Hepatocyte (in vitro differentiated cells): ENCODE measurements at regions not wholly inside any gene's neighbourhood (a gene's known extent, or its start where the extent isn't known, plus 50 kb on each side); places are given as distances from the start of the nearest gene placed in this dataset.
"Not testable (repeated sequence)": the region's sequence is repeated elsewhere in the genome, so short reads cannot be mapped to it uniquely, and the experiment has no call there.

Experiments
- EZH2 ChIP-seq: fragments of 200-600 bp; sonication (generic); IDR thresholded peaks from 2 replicates; pipeline ENCODE4 v1.6.1; 2016; ENCODE audit warnings: antibody characterized with exemption, mild to moderate bottlenecking, borderline replicate concordance
- TF ChIP-seq, protein P1 (sequence below): fragments of 200-600 bp; sonication (generic); IDR thresholded peaks from 2 replicates; pipeline ENCODE4 v1.5.1; 2016; ENCODE audit warnings: antibody characterized with exemption, mild to moderate bottlenecking; ENCODE audit not compliant: poor library complexity

DNA sequence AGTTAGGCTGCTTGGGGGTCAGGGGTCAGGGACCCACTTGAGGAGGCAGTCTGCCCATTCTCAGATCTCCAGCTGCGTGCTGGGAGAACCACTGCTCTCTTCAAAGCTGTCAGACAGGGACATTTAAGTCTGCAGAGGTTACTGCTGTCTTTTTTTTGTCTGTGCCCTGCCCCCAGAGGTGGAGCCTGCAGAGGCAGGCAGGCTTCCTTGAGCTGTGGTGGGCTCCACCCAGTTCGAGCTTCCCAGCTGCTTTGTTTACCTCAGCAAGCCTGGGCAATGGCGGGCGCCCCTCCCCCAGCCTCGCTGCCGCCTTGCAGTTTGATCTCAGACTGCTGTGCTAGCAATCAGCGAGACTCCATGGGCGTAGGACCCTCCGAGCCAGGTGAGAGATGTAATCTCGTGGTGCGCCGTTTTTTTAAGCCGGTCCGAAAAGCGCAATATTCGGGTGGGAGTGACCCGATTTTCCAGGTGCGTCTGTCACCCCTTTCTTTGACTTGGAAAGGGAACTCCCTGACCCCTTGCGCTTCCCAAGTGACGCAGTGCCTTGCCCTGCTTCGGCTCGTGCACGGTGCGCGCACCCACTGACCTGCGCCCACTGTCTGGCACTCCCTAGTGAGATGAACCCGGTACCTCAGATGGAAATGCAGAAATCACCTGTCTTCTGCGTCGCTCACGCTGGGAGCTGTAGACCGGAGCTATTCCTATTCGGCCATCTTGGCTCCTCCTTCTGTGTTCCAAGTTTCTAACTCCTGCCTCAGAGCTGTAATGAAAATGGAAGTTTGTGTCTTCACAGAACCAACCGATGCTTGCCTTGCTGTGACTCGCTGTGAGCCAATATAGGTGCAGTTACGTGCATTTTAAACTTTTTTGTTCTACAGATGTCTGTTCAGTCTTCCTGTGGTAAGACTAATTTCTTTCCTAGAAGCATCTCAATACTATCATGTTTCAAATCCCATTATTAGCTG, 156.8 kb upstream of the RPS23 start:
- TF ChIP-seq, protein P1, sequence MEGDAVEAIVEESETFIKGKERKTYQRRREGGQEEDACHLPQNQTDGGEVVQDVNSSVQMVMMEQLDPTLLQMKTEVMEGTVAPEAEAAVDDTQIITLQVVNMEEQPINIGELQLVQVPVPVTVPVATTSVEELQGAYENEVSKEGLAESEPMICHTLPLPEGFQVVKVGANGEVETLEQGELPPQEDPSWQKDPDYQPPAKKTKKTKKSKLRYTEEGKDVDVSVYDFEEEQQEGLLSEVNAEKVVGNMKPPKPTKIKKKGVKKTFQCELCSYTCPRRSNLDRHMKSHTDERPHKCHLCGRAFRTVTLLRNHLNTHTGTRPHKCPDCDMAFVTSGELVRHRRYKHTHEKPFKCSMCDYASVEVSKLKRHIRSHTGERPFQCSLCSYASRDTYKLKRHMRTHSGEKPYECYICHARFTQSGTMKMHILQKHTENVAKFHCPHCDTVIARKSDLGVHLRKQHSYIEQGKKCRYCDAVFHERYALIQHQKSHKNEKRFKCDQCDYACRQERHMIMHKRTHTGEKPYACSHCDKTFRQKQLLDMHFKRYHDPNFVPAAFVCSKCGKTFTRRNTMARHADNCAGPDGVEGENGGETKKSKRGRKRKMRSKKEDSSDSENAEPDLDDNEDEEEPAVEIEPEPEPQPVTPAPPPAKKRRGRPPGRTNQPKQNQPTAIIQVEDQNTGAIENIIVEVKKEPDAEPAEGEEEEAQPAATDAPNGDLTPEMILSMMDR: not testable (repeated sequence)
- not testable (repeated sequence) for TF ChIP-seq EZH2
